C4-2B (cell line): ENCODE measurements at regions not wholly inside any gene's neighbourhood (a gene's known extent, or its start where the extent isn't known, plus 50 kb on each side); places are given as distances from the start of the nearest gene placed in this dataset.

Source experiments
- H3K27ac ChIP-seq: fragments of 450-650 bp; 2 replicates; pipeline ENCODE4 v1.5.1; 2017
- CTCF ChIP-seq: fragments of 450-650 bp; conservative IDR thresholded peaks from 2 replicates; pipeline ENCODE4 v1.5.1; 2017; ENCODE audit warnings: mild to moderate bottlenecking
- ZFX ChIP-seq: fragments of 450-650 bp; IDR thresholded peaks from 2 replicates; pipeline ENCODE4 v1.6.1; 2017

- H3K27ac ChIP-seq, result no peak overlapping the region
Observed at GRCh38 chr4:138639018-138639741, 376.4 kb upstream of the NOCT start.

GRCh38 chr4:138636781-138637180, 378.8 kb upstream of the NOCT start:
- no peak for TF ChIP-seq ZFX
- TF ChIP-seq CTCF, result no peak
- no peak overlapping the region for H3K27ac ChIP-seq

More at GRCh38 chr4:138639018-138639741, 376.4 kb upstream of the NOCT start:
- TF ChIP-seq ZFX (no peak), CTCF (no peak)

GRCh38 chr4:138634915-138635314, 380.7 kb upstream of the NOCT start:
- H3K27ac ChIP-seq, result no peak overlapping the region
- no peak for TF ChIP-seq CTCF
- TF ChIP-seq ZFX, result no peak

- TF ChIP-seq ZFX (no peak), CTCF (no peak)
- H3K27ac ChIP-seq, result no peak overlapping the region
Observed at GRCh38 chr4:138633580-138633904, 382.0 kb upstream of the NOCT start.

- TF ChIP-seq ZFX (no peak), CTCF (no peak)
- H3K27ac ChIP-seq, result no peak overlapping the region
Observed at GRCh38 chr4:138632856-138633579, 382.6 kb upstream of the NOCT start.

- no peak overlapping the region for H3K27ac ChIP-seq
- TF ChIP-seq CTCF (no peak), ZFX (no peak)
Observed at GRCh38 chr4:138630666-138631065, 384.9 kb upstream of the NOCT start.

- TF ChIP-seq CTCF, result no peak
- TF ChIP-seq ZFX, result no peak
- H3K27ac ChIP-seq, result no peak overlapping the region
Observed at GRCh38 chr4:138629669-138630068, 385.9 kb upstream of the NOCT start.
